Heart left ventricle (tissue), 16 donors: ENCODE measurements at regions not wholly inside any gene's neighbourhood (a gene's known extent, or its start where the extent isn't known, plus 50 kb on each side); places are given as distances from the start of the nearest gene placed in this dataset.

Source experiments
- ATAC-seq, 4 donors: fragments of 200-7000 bp; cut with Tn5 transposase; one replicate each; pipeline ENCODE4 v1.9.1; 2020 to 2022; ENCODE audit warnings: moderate library complexity in 4 of 4, mild to moderate bottlenecking in 3 of 4, moderate number of reproducible peaks in 1 of 4
- DNase-seq, 5 donors: peaks; one replicate each; pipeline ENCODE4 v3.0.0-alpha.2; 2020
- H3K27ac ChIP-seq, 12 donors: fragments of 200-600 bp; sonication (generic) in 4 of 12; one replicate each; pipeline versions ENCODE4 v1.5.0 to v1.8.0; 2016 to 2022; ENCODE audit warnings: mild to moderate bottlenecking in 2 of 12
- H3K27me3 ChIP-seq, 9 donors: fragments of 200-600 bp; sonication (generic) in 2 of 9; one replicate each; pipeline versions ENCODE4 v1.5.1 to v1.8.0; 2016 to 2022; ENCODE audit warnings: mild to moderate bottlenecking in 3 of 9
- H3K36me3 ChIP-seq, 9 donors: fragments of 200-600 bp; sonication (generic) in 2 of 9; one replicate each; pipeline versions ENCODE4 v1.5.0 to v1.8.0; 2018 to 2022; ENCODE audit warnings: mild to moderate bottlenecking in 2 of 9
- H3K4me1 ChIP-seq, 12 donors: fragments of 200-600 bp; sonication (generic) in 4 of 12; one replicate each; pipeline versions ENCODE4 v1.5.0 to v1.8.0; 2016 to 2022; ENCODE audit warnings: mild to moderate bottlenecking in 3 of 12
- H3K4me3 ChIP-seq, 12 donors: fragments of 200-600 bp; sonication (generic) in 4 of 12; one replicate each; pipeline versions ENCODE4 v1.5.0 to v1.8.0; 2017 to 2022; ENCODE audit warnings: mild to moderate bottlenecking in 9 of 12, moderate library complexity in 4 of 12
- H3K9me3 ChIP-seq, 12 donors: fragments of 200-600 bp; sonication (generic) in 4 of 12; one replicate each; pipeline versions ENCODE4 v1.5.0 to v1.8.0; 2016 to 2022; ENCODE audit warnings: mild to moderate bottlenecking in 1 of 12
- CTCF ChIP-seq, 12 donors: fragments of 200-600 bp; sonication (generic) in 4 of 12; IDR thresholded peaks; one replicate each; pipeline versions ENCODE4 v1.5.0 to v1.8.0; 2018 to 2022; ENCODE audit warnings: antibody characterized with exemption in 12 of 12, mild to moderate bottlenecking in 5 of 12
- POLR2A ChIP-seq, 2 donors: fragments of 450-650 bp; IDR thresholded peaks; one replicate each; pipeline ENCODE4 v1.6.1; 2017; ENCODE audit warnings: antibody characterized with exemption in 2 of 2, mild to moderate bottlenecking in 2 of 2, moderate library complexity in 2 of 2
- WGBS, 4 donors: extraction: QIAGEN DNeasy Blood & Tissue Kit in 2 of 4; methylation state at CpG; one replicate each; pipeline versions ENCODE4 v1.1.5 to v1.1.7; 2013 to 2018; 5-methylcytosine and 5-hydroxymethylcytosine counted together
- intact Hi-C, 10 donors: fragments of 100-400 bp; cut with DNase I; formaldehyde crosslinking; loops; one replicate each; pipeline versions ENCODE4 v1.11.1 to v1.14.2; 2022
- donor health status: ischemic (EF 13 %, LVEDD 7.1; RV severe dilation, severe dysfunction).
- donor health status: healthy with polysubstance abuse.
- donor health status: DM: no; HTN: yes; CAD: no.
- donor health status: DM: no; HTN: no; CAD: no.
- donor health status: ischemic (EF 25% LVEDD 6.9; RV normal size, moderate dysfunction).
- donor health status: ischemic (EF 25% LVEDD 5.7; RV mildly dilated, moderate dysfunction).
- donor health status: healthy.
- donor health status: DM: yes; HTN: yes; CAD: no.
- donor health status: ischemic (EF 35%, LVEDD 5.7; RV mildly dilated, moderate dysfunction).
- donor health status: nonischemic (EF 11% LVEDD 7.7; RV severe dilation, severe dysfunction).
- donor health status: DM: yes; HTN: yes; CAD: no.
- donor health status: PGD.
- donor health status: ischemic (EF 29% LVEDD 5.4; RV normal size, mild dysfunction).
- donor health status: nonischemic (EF 23%, LVEDD 6.1; RV moderate dilation, normal function).

- Histone ChIP-seq H3K27ac (no peak overlapping the region), H3K9me3 (no peaks in the 10 kb centered on the region), H3K4me3 (no peak overlapping the region), H3K36me3 (no peaks in the 10 kb centered on the region), H3K4me1 (no peaks in the 10 kb centered on the region), H3K27me3 (no peaks in the 10 kb centered on the region)
- ATAC-seq = no peak
- 80 to 85% (median 83%) methylated on average over 5 of the region's 5 CpGs for WGBS, 4 donors
- no peak for TF ChIP-seq CTCF (IDR thresholded peaks at IDR 0.05)
- TF ChIP-seq POLR2A (IDR thresholded peaks at IDR 0.05) = no peak
- intact Hi-C loops = no loop called here
- DNase-seq = no peak
Measured at GRCh38 chr6:145306489-145306888, 428.8 kb downstream of the EPM2A start.

GRCh38 chr6:145309842-145310535 lies 425.3 kb downstream of the EPM2A start:
- H3K27ac ChIP-seq = no peak overlapping the region
- H3K9me3 ChIP-seq = no peaks in the 10 kb centered on the region
- no peaks in the 10 kb centered on the region for H3K4me1 ChIP-seq
- no peak for ATAC-seq
- H3K27me3 ChIP-seq = no peaks in the 10 kb centered on the region
- no peak for TF ChIP-seq CTCF (IDR thresholded peaks at IDR 0.05)
- TF ChIP-seq POLR2A (IDR thresholded peaks at IDR 0.05) = no peak
- intact Hi-C loops = no loop called here
- 76 to 85% (median 83%) methylated on average over 3 of the region's 3 CpGs for WGBS, 4 donors
- no peaks in the 10 kb centered on the region for H3K36me3 ChIP-seq
- no peak for DNase-seq
- no peak overlapping the region for H3K4me3 ChIP-seq

GRCh38 chr6:145312481-145312880 lies 422.8 kb downstream of the EPM2A start:
- H3K27ac ChIP-seq = no peak overlapping the region
- TF ChIP-seq POLR2A (IDR thresholded peaks at IDR 0.05) (no peak), CTCF (IDR thresholded peaks at IDR 0.05) (no peak)
- H3K27me3 ChIP-seq = no peaks in the 10 kb centered on the region
- intact Hi-C loops = no loop called here
- no peak for DNase-seq
- no peak overlapping the region for H3K4me3 ChIP-seq
- H3K9me3 ChIP-seq = no peaks in the 10 kb centered on the region
- ATAC-seq = no peak
- no peaks in the 10 kb centered on the region for H3K36me3 ChIP-seq
- H3K4me1 ChIP-seq = no peaks in the 10 kb centered on the region
- WGBS, 4 donors = 91 to 95% (median 94%) methylated on average over 7 of the region's 7 CpGs

DNA sequence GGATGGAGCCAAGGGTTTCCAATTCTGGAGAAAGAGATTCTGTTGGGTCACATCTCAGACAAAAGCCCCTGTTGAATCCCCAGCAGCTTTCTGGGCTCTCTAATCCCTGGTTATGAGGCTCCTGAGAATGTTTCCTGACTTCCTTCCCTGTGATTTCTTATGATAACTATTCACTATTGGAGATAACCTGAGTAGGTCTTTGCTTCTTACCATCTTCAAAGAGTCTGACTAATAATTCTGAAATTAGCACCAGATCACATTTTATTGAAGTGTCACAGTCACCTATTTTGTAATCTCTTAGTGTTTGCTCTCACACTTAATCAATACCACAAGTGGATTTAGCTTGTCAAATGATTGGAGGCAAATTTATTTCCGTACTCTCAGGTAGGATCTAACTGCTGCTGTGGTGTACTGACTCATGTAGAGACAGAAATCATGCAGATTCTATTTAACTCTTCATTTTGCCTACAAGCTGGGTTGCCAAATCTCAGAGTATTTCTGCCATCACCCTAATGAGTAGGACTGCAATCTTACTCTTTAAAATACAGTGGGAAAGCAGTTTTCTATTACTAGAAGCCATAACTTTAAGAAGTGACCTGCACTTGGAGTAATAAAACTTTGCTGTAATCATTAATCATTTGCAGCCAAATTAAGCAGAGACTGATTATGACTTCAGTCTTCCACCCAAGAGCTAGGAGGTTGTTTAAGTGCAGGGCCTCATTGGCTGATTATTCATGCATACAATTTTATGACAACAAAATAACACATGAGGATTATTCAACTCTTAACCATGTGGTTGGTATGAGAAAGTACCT lies 422.1 kb downstream of the EPM2A start:
- WGBS, 4 donors = 90 to 94% (median 93%) methylated on average over 1 of the region's 1 CpG

More for the DNA sequence above, 422.1 kb downstream of the EPM2A start:
- intact Hi-C loops = no loop called here
- Histone ChIP-seq H3K9me3 (peaks cover 0 to 7% (median 0%) of the 10 kb centered on the region in 12 donors), H3K27ac (no peak overlapping the region), H3K27me3 (no peaks in the 10 kb centered on the region), H3K4me1 (no peaks in the 10 kb centered on the region), H3K4me3 (no peak overlapping the region), H3K36me3 (no peaks in the 10 kb centered on the region)
- no peak for DNase-seq
- no peak for ATAC-seq
- no peak for TF ChIP-seq POLR2A (IDR thresholded peaks at IDR 0.05)
- TF ChIP-seq CTCF (IDR thresholded peaks at IDR 0.05) = no peak
